ENCODE measurements at regions not wholly inside any gene's neighbourhood (a gene's known extent, or its start where the extent isn't known, plus 50 kb on each side); places are given as distances from the start of the nearest gene placed in this dataset.

- in situ Hi-C loops (cut with HindIII; ENCODE audit: low pct_ligation_motif_present, low sequenced_read_pairs), result no loop called here
- Histone ChIP-seq H3K27ac (no peak overlapping the region), H3K27me3 (replicated peaks) (no peaks in the 10 kb centered on the region), H3K36me3 (replicated peaks) (no peaks in the 10 kb centered on the region), H3K4me3 (ENCODE audit: low read depth, low read length) (no peak overlapping the region)
- no peak for DNase-seq
- no peak for TF ChIP-seq CTCF (IDR thresholded peaks at IDR 0.05; ENCODE audit: low read depth, low read length, missing control alignments)
These were observed 51.7 kb upstream of the STPG2 start for GRCh38 chr4:98195005-98195404.

- Histone ChIP-seq H3K4me3 (ENCODE audit: low read depth, low read length) (no peak overlapping the region), H3K27ac (no peak overlapping the region), H3K27me3 (replicated peaks) (no peaks in the 10 kb centered on the region), H3K36me3 (replicated peaks) (no peaks in the 10 kb centered on the region)
- TF ChIP-seq CTCF (IDR thresholded peaks at IDR 0.05; ENCODE audit: low read depth, low read length, missing control alignments), result no peak
- in situ Hi-C loops (cut with HindIII; ENCODE audit: low pct_ligation_motif_present, low sequenced_read_pairs), result no loop called here
- DNase-seq, result no peak
These were observed 50.3 kb upstream of the STPG2 start for GRCh38 chr4:98193459-98194105.

All from brain microvascular endothelial cell (primary cell).